ENCODE measurements at regions not wholly inside any gene's neighbourhood (a gene's known extent, or its start where the extent isn't known, plus 50 kb on each side); places are given as distances from the start of the nearest gene placed in this dataset.

- Histone ChIP-seq H3K79me2 (ENCODE audit: insufficient read depth, low read length) (no peaks in the 10 kb centered on the region), H2AFZ (ENCODE audit: low read depth, low read length, poor library complexity, severe bottlenecking) (no peak overlapping the region), H4K20me1 (ENCODE audit: insufficient read depth) (no peaks in the 10 kb centered on the region), H3K4me3 (replicated peaks in 1 of 2; ENCODE audit: low read depth in 1 of 2, low read length in 2 of 2) (no peak overlapping the region), H3K36me3 (ENCODE audit: control insufficient read depth in 1 of 2, insufficient read depth in 2 of 2, low read length in 2 of 2) (no peaks in the 10 kb centered on the region), H3K4me1 (ENCODE audit: control insufficient read depth in 1 of 2, insufficient read depth in 2 of 2, low read length in 2 of 2) (no peaks in the 10 kb centered on the region), H3K9ac (ENCODE audit: low read length) (no peak overlapping the region), H3K9me3 (ENCODE audit: control insufficient read depth in 1 of 2, insufficient read depth in 1 of 2, low read depth in 1 of 2, low read length in 2 of 2) (no peaks in the 10 kb centered on the region), H3K9me2 (ENCODE audit: insufficient read depth) (no peaks in the 10 kb centered on the region), H3K27ac (ENCODE audit: low read depth, low read length) (no peak overlapping the region), H3K4me2 (ENCODE audit: low read length) (no peak overlapping the region), H3K27me3 (ENCODE audit: insufficient read depth, low read length) (peaks cover 6% of the 10 kb centered on the region; the same call in 1 of the 2 replicates)
- POLR2A ChIA-PET = no interaction called here
- ATAC-seq (no peak), DNase-seq (ENCODE audit: low read depth, low spot score) (no peak)
- intact Hi-C loops (cut with micrococcal nuclease) = no loop called here
- no peak for TF ChIP-seq CBX3 (IDR thresholded peaks at IDR 0.05; ENCODE audit: low read depth)
- TF ChIP-seq REST (IDR thresholded peaks at IDR 0.05; ENCODE audit: low read depth) = no peak
- no peak for TF ChIP-seq ZBTB33 (IDR thresholded peaks at IDR 0.05; ENCODE audit: extremely low read depth, insufficient replicate concordance, low read length)
- TF ChIP-seq EGR1 (IDR thresholded peaks at IDR 0.05; ENCODE audit: low read depth) = no peak
- TF ChIP-seq FOSL1 (IDR thresholded peaks at IDR 0.05; ENCODE audit: low read depth) = no peak
- no peak for TF ChIP-seq CTCF (IDR thresholded peaks at IDR 0.05 in 2 of 3, conservative IDR thresholded peaks at IDR 0.05 in 1 of 3; ENCODE audit: borderline replicate concordance in 1 of 3, insufficient read depth in 1 of 3, low read depth in 2 of 3, low read length in 2 of 3)
- TF ChIP-seq EZH2 (IDR thresholded peaks at IDR 0.05) = no peak
- TF ChIP-seq CEBPB (IDR thresholded peaks at IDR 0.05; ENCODE audit: low read depth) = no peak
- no peak for TF ChIP-seq POLR2A (IDR thresholded peaks at IDR 0.05; ENCODE audit: borderline replicate concordance, extremely low read depth, insufficient read depth, insufficient read length)
- TF ChIP-seq ZNF274 (IDR thresholded peaks at IDR 0.05; ENCODE audit: low read depth, low read length) = no peak
- TF ChIP-seq RAD21 (IDR thresholded peaks at IDR 0.05; ENCODE audit: low read depth) = no peak
- TF ChIP-seq SIN3A (IDR thresholded peaks at IDR 0.05; ENCODE audit: low read depth) = no peak
- no peak for TF ChIP-seq ELF1 (IDR thresholded peaks at IDR 0.05; ENCODE audit: borderline replicate concordance, low read depth)
- no peak for TF ChIP-seq SP1 (IDR thresholded peaks at IDR 0.05; ENCODE audit: low read depth)
- no peak for TF ChIP-seq ZFX (IDR thresholded peaks at IDR 0.05)
- no peak for TF ChIP-seq TCF7L2 (IDR thresholded peaks at IDR 0.05; ENCODE audit: borderline replicate concordance, extremely low read depth, insufficient read depth, insufficient read length)
- RAD21 ChIA-PET (ENCODE audit: low non-redundant PET in 1 of 2, low total read pairs in 2 of 2, uncharacterized antibody in 2 of 2, unreplicated experiment in 2 of 2) = no interaction called here
- BruUV-seq (replicated peaks) = no TSS peak
- CTCF ChIA-PET = no interaction called here
Observed at GRCh38 chr16:13781575-13782338, 138.2 kb upstream of the ERCC4 start.
